ENCODE measurements at regions not wholly inside any gene's neighbourhood (a gene's known extent, or its start where the extent isn't known, plus 50 kb on each side); places are given as distances from the start of the nearest gene placed in this dataset.

DNA sequence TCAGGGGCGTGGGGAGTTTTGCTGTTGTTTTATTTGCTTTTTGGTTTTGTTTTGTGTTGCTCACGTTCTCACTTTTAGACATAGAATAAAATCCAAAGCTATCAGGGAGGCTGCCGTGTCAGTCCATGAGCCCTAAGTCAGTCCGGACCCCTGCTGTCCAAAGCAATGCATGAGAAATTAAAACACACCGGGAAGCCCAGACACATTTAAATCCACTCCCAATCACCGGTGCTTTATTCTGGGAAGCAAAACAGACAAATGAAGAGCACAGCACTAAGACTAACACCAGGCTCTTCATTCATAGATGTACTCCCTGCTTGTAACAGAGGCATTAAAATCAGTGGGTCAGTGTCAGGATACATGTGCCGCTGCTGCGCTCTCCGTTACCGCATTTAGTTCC is 180.9 kb downstream of the IRX2 start:
- no peak for FAIRE-seq
- DNase-seq (ENCODE audit: low spot score): no peak

GRCh38 chr5:2569774-2570542 is 181.5 kb downstream of the IRX2 start:
- DNase-seq (ENCODE audit: low spot score) (no peak), FAIRE-seq (no peak)

DNA sequence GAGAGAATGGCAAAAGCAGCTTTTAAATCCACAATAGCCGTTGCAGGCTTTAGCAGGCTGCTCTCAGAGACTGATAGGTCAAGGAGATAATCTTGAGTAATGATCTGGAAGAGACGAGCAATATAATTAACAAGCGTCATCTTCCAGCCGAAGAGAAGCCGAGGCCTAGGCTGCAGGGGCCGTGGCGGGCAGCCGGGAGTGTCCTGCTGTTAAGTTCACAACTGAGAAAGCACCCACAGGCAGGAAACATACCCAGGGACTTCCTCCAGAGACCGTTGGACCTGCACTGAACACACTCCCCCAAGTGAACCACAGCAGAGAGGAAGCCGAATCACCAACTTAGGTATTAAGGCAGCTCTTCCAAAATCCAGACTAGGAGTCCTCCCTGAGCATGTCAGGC is 182.3 kb downstream of the IRX2 start:
- DNase-seq (ENCODE audit: low spot score) (no peak), FAIRE-seq (no peak)

GRCh38 chr5:2566284-2566683 is 185.2 kb downstream of the IRX2 start:
- DNase-seq (ENCODE audit: low spot score): no peak
- no peak for FAIRE-seq

DNA sequence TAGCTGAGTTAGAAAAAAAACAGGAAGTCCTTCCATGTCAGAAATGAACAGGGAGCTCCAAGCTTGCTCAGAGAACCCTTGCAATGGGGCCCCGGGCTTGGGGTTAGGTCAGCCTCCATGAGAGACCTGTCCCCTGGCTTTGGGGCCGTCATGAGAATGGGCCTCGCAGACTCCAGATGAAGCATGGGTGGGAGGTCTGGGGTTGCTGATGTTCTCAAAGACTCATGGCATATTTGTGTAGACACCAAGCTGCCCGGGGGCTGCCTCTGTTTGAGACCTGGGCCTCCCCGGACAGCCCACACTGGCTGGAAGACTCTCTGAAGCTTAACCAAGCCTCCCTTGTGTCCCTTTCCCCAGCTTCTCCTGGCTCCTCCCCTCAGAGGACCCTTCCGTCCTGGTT is 186.3 kb downstream of the IRX2 start:
- FAIRE-seq: no peak
- DNase-seq (ENCODE audit: low spot score): no peak

DNA sequence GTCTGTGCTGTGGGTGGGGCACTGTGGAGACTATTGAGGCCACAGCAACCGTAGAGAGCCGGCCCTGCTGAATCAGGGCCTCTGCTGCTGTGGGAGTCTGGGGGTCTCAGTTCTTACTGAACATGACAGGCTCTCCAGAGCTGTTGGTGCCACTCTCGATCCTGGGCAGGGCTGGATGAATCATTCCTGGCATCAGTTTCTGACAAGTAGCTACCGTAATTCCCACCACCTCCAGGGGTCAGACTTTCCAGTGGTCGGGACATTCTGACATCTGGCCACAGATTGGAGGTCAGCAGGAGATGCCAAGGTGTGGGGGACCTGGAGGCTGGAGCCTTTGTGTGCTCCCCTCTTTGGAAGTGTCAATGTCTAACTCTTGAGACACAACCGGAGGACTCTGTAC is 188.4 kb downstream of the IRX2 start:
- no peak for FAIRE-seq
- no peak for DNase-seq (ENCODE audit: low spot score)

DNA sequence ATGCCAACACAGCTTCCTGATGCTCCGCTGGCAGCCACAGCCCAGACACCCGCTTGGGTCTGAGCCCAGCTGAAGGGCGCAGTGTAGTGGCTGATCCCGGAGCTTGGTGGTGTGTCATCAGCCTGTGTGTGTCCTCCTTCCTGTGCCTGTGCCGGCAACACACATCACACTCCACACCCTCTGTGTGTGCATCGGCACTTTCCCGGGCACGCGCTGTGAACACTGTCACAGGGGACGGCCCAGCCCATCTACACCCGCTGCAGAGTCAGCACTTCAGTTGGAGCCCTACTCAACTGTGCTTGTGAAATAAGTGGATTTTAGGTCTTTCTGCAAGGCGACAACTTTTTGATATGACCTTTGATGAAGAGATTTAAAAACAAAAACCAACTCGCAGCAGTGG is 189.4 kb downstream of the IRX2 start:
- FAIRE-seq (no peak), DNase-seq (ENCODE audit: low spot score) (no peak)

DNA sequence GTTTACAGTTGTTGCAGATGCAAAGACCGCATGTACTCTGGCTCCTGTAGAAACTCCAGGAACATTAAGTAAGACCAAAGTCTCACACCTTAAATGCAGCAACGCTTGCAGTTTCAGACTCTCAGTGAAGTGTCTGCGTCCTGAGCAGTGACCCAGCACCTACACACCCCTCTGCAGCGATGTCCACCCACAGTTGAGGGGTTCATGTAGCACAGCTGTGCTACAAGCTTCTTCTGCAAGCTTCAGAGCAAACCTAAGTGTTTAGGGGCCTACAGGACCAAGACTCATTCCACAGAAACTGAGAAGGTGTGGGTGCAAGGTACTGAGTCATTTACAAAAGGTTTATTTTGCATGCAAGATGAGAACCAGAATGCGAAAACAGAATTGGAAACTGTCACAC is 191.0 kb downstream of the IRX2 start:
- DNase-seq (ENCODE audit: low spot score): no peak
- no peak for FAIRE-seq

GRCh38 chr5:2557435-2557834 is 194.0 kb downstream of the IRX2 start:
- FAIRE-seq (no peak), DNase-seq (ENCODE audit: low spot score) (no peak)

DNA sequence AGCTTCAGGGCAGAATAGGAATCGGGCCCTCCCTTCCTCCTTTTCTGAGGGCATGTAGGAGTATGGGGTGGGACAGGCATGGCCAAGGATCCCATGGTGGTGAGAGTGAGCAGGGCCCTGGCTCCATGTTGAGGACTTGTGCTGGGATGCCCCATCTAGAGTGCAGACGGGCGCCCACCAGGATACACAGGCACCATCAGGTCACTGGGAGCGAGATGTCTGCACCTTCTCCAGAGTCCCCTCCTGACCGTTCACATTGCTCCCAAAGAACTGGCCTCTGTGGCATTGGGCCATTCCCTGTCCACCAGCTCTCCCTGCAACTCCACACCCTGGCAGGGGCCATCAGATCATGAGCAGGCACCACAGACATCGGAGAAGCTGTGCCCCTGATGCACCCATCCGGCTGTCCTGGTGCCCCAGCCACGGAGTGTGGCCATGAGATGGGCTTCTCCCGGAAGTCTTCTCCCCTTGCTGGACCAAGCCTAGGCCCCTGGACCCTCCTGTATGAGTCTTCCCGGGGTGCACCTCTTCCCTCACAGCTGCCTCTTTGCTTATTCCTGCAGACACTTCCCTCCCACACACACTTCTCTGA is 195.0 kb downstream of the IRX2 start:
- FAIRE-seq: no peak

GRCh38 chr5:2553611-2554010 is 197.9 kb downstream of the IRX2 start:
- FAIRE-seq (no peak), DNase-seq (ENCODE audit: low spot score) (no peak)

More for the DNA sequence above, 195.0 kb downstream of the IRX2 start:
- DNase-seq (ENCODE audit: low spot score): no peak

DNA sequence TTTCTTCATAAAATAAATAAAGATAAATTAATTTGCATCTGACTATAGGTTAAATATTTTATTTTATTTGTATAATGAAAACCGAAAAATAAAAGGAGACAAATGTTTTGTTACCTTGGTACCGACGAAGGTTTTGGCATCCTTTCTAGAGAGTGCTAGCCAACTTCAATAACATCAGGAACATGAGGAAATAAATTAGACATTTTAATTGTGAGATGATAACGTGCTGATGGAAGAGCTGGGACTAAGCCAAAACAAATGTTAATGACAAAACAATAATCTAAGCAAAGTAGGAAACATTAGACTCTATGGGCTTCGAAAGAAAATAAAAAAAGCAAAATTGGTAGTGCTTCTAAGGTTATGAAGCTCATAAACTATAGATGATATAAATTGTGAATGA is 201.0 kb downstream of the IRX2 start:
- DNase-seq (ENCODE audit: low spot score) (no peak), FAIRE-seq (peak; percentile 72)

DNA sequence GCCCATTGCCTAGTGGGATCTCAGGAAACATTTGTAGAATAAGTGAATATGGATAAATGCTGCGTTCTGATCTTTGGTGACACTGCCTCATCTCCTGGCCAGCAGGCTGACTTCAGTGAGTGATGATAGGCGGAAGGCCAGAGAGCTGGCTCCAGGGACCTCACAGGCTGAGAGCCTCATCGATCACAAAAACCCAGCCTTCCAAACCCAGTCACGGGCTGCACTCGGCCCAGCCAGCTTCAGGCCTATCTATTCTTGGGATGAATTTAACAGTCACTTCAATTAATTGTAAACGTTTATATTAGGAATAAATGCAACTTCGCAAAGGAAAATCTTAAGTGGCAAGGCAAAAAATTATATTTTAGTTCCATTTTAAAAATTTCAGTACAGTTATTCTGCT is 201.6 kb downstream of the IRX2 start:
- FAIRE-seq (no peak), DNase-seq (ENCODE audit: low spot score) (no peak)

DNA sequence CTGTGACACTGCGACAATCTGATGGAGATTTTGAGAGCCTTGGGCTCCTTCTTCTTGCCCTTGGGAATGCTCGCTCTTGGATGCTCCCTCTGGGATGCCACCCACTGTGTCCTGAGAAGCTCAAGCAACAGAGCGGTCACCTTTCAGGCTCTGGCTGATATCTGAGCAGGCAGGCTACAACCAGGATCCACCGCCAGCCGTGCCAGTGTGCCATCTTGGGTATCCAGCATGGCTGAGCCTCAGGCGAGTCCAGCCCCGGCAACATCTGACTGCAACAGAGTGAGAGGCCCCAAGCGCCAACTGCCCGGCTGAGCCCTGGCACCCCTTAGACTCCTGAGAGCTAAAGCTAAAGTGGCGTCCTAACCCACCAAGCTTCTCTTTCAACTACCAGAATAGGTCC is 202.1 kb downstream of the IRX2 start:
- FAIRE-seq (no peak), DNase-seq (ENCODE audit: low spot score) (no peak)

GRCh38 chr5:2546938-2547337 is 204.5 kb downstream of the IRX2 start:
- FAIRE-seq (no peak), DNase-seq (ENCODE audit: low spot score) (no peak)

GRCh38 chr5:2544003-2544402 is 207.5 kb downstream of the IRX2 start:
- DNase-seq (ENCODE audit: low spot score): no peak
- no peak for FAIRE-seq

DNA sequence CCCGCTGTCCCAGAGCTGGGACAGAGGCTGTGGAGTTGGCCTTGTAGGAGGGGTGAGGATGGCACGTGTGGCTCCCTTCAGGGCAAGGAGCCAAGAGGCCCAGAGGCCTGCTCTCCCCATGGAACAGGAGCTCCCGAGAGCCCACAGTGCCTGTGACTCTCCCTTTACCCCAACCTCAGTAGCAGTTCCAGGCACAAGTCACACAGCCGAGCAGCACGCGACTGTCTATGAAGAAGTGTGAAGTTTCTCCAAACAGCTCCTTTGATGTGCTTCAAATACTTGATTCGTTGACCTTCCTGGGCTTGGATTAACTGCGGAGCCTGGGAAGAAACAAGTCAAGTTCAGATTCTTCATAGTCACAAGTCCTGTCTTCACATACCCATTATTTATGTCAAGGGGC is 208.7 kb downstream of the IRX2 start:
- FAIRE-seq (no peak), DNase-seq (ENCODE audit: low spot score) (no peak)

DNA sequence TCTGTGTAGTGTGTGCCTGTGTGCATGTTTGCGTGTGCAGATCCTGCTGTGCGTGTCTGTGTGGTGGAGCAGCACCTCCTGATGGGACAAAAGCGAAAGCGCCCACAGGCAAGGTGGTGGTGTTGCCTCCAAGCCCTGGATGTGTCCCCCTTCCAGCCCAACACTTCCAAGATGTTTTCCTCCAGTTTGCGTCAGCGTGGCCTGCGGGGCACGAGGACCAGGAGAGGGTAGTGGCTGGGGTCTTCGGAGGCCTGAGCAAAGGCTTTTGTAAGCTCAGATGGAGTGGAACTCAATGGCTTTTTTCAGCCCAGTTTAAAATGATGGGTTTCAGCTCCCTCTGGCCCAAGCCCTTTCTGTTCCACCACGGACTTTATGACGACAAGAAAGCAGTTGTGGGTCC is 209.5 kb downstream of the IRX2 start:
- DNase-seq (ENCODE audit: low spot score) (no peak), FAIRE-seq (no peak)

DNA sequence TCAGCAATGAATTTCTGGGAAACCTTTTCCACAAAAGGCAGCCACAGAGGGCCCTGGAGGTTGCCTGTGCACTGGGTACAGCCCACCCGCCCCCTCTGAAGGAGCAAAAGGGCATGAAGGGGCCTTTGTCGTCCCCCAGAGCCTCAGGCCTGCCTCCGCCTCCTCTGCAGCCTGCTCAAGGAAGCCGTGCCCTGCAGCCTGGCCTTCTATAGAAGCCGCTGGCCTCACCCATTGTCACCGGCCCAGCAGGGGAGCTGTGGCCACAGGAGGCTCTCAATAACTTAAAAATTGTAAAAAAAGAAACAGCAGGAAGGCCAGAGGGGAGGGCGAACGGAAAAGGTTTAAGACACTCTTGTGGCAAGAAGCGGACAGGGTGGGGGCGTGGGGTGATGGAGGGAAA is 213.3 kb downstream of the IRX2 start:
- DNase-seq (ENCODE audit: low spot score) (no peak), FAIRE-seq (no peak)

GRCh38 chr5:2537378-2538145 is 213.9 kb downstream of the IRX2 start:
- FAIRE-seq: no peak
- DNase-seq (ENCODE audit: low spot score): no peak

DNA sequence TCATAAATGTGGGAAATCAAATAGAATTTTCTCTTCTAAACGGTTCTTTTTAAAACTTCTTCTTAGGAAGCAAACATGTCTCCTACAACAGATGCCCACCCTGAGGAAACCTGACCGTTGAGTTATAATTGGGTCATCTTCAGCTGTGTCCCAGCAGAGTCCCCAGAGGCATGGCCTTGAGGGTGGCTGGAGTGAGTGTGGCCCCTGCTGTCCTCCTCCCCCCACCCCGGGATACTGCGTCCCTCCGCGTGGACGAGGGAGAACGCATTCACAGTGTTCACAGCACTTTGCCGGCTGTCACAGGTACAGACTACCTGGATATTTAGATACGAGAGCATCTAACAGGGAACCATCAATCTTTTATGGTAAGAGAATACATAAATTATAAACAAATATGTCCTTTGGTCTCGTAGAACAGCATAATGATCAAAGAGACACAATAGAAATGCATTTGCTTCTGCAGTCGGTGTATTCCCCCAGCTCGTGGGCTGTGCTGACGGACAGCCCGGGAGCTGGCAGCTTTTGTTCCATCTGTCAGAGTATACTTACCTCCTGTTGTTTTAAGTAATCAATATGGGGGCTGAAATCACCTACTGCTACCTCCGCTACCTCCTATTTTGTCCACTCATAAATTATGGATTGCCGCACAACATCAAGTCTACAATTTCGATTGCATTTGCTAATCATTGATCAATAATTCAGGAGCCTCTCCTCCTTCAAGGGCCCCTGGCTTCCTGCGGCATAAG is 214.7 kb downstream of the IRX2 start:
- FAIRE-seq (no peak), DNase-seq (ENCODE audit: low spot score) (no peak)

- FAIRE-seq (no peak), DNase-seq (ENCODE audit: low spot score) (no peak)
These were observed 216.5 kb downstream of the IRX2 start for GRCh38 chr5:2534970-2535369.

Measured in RCC 7860 (cell line).